ENCODE measurements at regions not wholly inside any gene's neighbourhood (a gene's known extent, or its start where the extent isn't known, plus 50 kb on each side); places are given as distances from the start of the nearest gene placed in this dataset.

- Histone ChIP-seq H3K27ac (no peak overlapping the region), H3K9me3 (no peaks in the 10 kb centered on the region), H3K27me3 (no peaks in the 10 kb centered on the region), H3K4me3 (no peak overlapping the region), H3K4me1 (no peaks in the 10 kb centered on the region), H3K36me3 (no peaks in the 10 kb centered on the region)
- intact Hi-C loops (cut with DNase I): no loop called here
- TF ChIP-seq POLR2A (IDR thresholded peaks at IDR 0.05): no peak
- TF ChIP-seq CTCF (IDR thresholded peaks at IDR 0.05): no peak
- TF ChIP-seq POLR2AphosphoS5 (IDR thresholded peaks at IDR 0.05; ENCODE audit: insufficient read depth in 1 of 2, low read depth in 1 of 2): no peak
- DNase-seq (ENCODE audit: extremely low spot score in 2 of 2): no peak
Measured at GRCh38 chr7:145696071-145696470, 420.5 kb upstream of the CNTNAP2 start.

DNA sequence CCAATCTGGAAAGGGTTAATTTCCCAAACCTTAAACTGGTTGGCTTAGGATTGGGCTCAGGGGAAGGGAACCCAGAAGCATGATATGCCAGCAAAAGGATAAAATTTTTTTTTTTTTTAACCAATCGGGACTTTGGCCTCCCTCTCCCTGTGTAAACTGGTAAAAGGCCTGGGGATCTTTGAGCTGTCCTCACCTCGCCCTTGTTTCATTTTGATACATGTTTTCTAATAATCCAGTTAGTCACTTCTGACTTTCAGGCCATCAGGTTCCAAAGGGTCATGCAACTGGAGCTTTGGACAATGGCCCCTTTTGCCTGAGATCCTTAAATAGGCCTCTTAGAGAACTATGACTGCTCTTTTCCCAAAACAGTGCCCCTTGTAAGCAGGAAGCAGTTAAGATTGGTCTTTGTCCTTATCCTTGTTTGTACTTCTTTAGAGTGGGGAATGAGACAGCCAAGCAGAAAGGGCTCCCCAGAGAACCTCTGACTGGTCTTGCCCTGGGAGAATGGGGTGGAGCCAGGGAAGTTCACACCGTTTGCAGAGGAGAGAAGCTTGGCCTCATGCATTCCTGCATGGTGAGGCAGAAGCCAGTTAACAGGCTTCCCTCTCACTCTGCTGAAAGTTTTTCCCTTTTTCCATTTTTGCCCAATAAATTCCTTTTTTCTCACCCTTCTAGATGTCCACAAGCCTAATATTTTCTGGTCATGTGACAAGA, 424.2 kb upstream of the CNTNAP2 start:
- intact Hi-C loops (cut with DNase I): no loop called here
- H3K4me1 ChIP-seq: no peaks in the 10 kb centered on the region
- H3K27me3 ChIP-seq: no peaks in the 10 kb centered on the region
- H3K36me3 ChIP-seq: no peaks in the 10 kb centered on the region
- DNase-seq (ENCODE audit: extremely low spot score in 2 of 2): no peak
- H3K4me3 ChIP-seq: no peak overlapping the region
- no peaks in the 10 kb centered on the region for H3K9me3 ChIP-seq
- H3K27ac ChIP-seq: no peak overlapping the region
- TF ChIP-seq CTCF (IDR thresholded peaks at IDR 0.05): no peak
- no peak for TF ChIP-seq POLR2AphosphoS5 (IDR thresholded peaks at IDR 0.05; ENCODE audit: insufficient read depth in 1 of 2, low read depth in 1 of 2)
- TF ChIP-seq POLR2A (IDR thresholded peaks at IDR 0.05): no peak

GRCh38 chr7:145691377-145691914, 425.2 kb upstream of the CNTNAP2 start:
- intact Hi-C loops (cut with DNase I): no loop called here
- no peak overlapping the region for H3K27ac ChIP-seq
- H3K4me1 ChIP-seq: no peaks in the 10 kb centered on the region
- no peaks in the 10 kb centered on the region for H3K36me3 ChIP-seq
- no peak for TF ChIP-seq POLR2A (IDR thresholded peaks at IDR 0.05)
- DNase-seq (ENCODE audit: extremely low spot score in 2 of 2): no peak
- H3K27me3 ChIP-seq: no peaks in the 10 kb centered on the region
- no peaks in the 10 kb centered on the region for H3K9me3 ChIP-seq
- no peak overlapping the region for H3K4me3 ChIP-seq

DNA sequence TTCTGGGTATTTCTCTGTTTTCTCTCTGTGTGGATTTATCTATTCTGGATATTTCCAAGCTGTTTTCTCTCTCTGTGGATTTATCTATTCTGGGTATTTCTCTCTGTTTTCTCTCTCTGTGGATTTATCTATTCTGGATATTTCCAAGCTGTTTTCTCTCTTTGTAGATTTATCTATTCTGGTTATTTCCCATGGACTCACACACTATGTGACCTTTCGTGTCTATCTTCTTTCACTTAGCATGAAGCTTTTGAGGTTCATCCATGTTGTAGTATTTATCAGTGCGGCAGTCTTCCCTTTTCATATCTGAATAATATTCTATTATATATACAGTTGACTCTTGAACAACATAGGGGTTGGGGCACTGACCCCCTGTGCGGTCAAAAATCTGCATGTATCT, 435.0 kb upstream of the CNTNAP2 start:
- Histone ChIP-seq H3K27ac (no peak overlapping the region), H3K4me3 (no peak overlapping the region), H3K9me3 (no peaks in the 10 kb centered on the region), H3K27me3 (no peaks in the 10 kb centered on the region), H3K36me3 (no peaks in the 10 kb centered on the region), H3K4me1 (no peaks in the 10 kb centered on the region)
- DNase-seq (ENCODE audit: extremely low spot score in 2 of 2): no peak
- intact Hi-C loops (cut with DNase I): no loop called here
- TF ChIP-seq POLR2A (IDR thresholded peaks at IDR 0.05): no peak
- no peak for TF ChIP-seq POLR2AphosphoS5 (IDR thresholded peaks at IDR 0.05; ENCODE audit: insufficient read depth in 1 of 2, low read depth in 1 of 2)
- TF ChIP-seq CTCF (IDR thresholded peaks at IDR 0.05): no peak

DNA sequence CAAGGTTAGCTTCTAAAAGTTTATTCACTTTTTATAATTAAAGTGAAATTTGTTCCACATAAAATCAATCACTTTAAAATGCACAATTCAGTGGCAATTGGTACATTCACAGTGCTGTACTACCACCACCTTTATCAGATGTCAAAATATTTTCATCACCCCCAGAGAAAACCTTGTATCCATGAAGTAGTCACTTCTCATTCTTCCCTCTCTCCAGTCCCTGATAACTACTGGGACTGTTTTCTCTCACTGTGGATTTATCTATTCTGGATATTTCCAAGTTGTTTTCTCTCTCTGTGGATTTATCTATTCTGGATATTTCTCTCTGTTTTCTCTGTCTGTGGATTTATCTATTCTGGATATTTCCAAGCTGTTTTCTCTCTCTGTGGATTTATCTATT, 435.4 kb upstream of the CNTNAP2 start:
- no peak for DNase-seq (ENCODE audit: extremely low spot score in 2 of 2)
- no peaks in the 10 kb centered on the region for H3K9me3 ChIP-seq
- H3K36me3 ChIP-seq: no peaks in the 10 kb centered on the region
- no peaks in the 10 kb centered on the region for H3K4me1 ChIP-seq
- TF ChIP-seq POLR2A (IDR thresholded peaks at IDR 0.05) (no peak), POLR2AphosphoS5 (IDR thresholded peaks at IDR 0.05; ENCODE audit: insufficient read depth in 1 of 2, low read depth in 1 of 2) (no peak), CTCF (IDR thresholded peaks at IDR 0.05) (no peak)
- no peaks in the 10 kb centered on the region for H3K27me3 ChIP-seq
- H3K4me3 ChIP-seq: no peak overlapping the region
- H3K27ac ChIP-seq: no peak overlapping the region
- intact Hi-C loops (cut with DNase I): no loop called here
